Natural killer cell (primary cell): ENCODE measurements at regions not wholly inside any gene's neighbourhood (a gene's known extent, or its start where the extent isn't known, plus 50 kb on each side); places are given as distances from the start of the nearest gene placed in this dataset.

ENCODE experiments used
- ATAC-seq, 3 donors: fragments of 150-1000 bp in 2 of 3; fragments of 200-7000 bp in 1 of 3; cut with Tn5 transposase; 1 replicate in 1 of 3; 2 replicates in 2 of 3; pipeline ENCODE4 v1.10.0; 2021; ENCODE audit warnings: mild to moderate bottlenecking in 2 of 3, moderate library complexity in 2 of 3
- DNase-seq, 2 donors: peaks; one replicate each; pipeline versions ENCODE4 v3.0.0 to v3.0.0-alpha.2; 2013 to 2021; ENCODE audit warnings: mixed read lengths in 1 of 2
- H3K27ac ChIP-seq: one replicate; pipeline ENCODE4 v1.5.1; 2013; ENCODE audit warnings: mild to moderate bottlenecking, low read length
- H3K27me3 ChIP-seq: one replicate; pipeline ENCODE4 v1.6.1; 2013; ENCODE audit warnings: low read length; ENCODE audit not compliant: control insufficient read depth, insufficient read depth
- H3K36me3 ChIP-seq: one replicate; pipeline ENCODE4 v1.6.1; 2013; ENCODE audit warnings: low read length; ENCODE audit not compliant: control insufficient read depth, insufficient read depth
- H3K4me1 ChIP-seq: one replicate; pipeline ENCODE4 v1.6.1; 2013; ENCODE audit warnings: low read length; ENCODE audit not compliant: control insufficient read depth, insufficient read depth
- H3K4me3 ChIP-seq: one replicate; pipeline ENCODE4 v1.5.1; 2013; ENCODE audit warnings: low read length
- H3K9me3 ChIP-seq: one replicate; pipeline ENCODE4 v1.6.1; 2013; ENCODE audit warnings: low read length; ENCODE audit not compliant: control insufficient read depth, insufficient read depth
- H3K27ac Mint-ChIP-seq, 2 donors: one replicate each; pipeline ENCODE4 v1.8.0; 2022; ENCODE audit warnings: mild to moderate bottlenecking in 2 of 2, mixed read lengths in 2 of 2, moderate library complexity in 1 of 2
- H3K27me3 Mint-ChIP-seq, 2 donors: one replicate each; pipeline ENCODE4 v1.8.0; 2022; ENCODE audit warnings: low read depth in 2 of 2, mixed read lengths in 2 of 2
- H3K36me3 Mint-ChIP-seq: one replicate; pipeline ENCODE4 v1.8.0; 2022; ENCODE audit warnings: mixed read lengths
- H3K4me1 Mint-ChIP-seq, 2 donors: one replicate each; pipeline ENCODE4 v1.8.0; 2022; ENCODE audit warnings: mixed read lengths in 2 of 2
- H3K4me3 Mint-ChIP-seq: one replicate; pipeline ENCODE4 v1.8.0; 2022; ENCODE audit warnings: mild to moderate bottlenecking, moderate library complexity, mixed read lengths
- H3K9me3 Mint-ChIP-seq, 2 donors: one replicate each; pipeline ENCODE4 v1.8.0; 2022; ENCODE audit warnings: mixed read lengths in 2 of 2
- CTCF ChIP-seq: fragments of 200-600 bp; IDR thresholded peaks from one replicate; pipeline ENCODE4 v1.8.0; 2022; ENCODE audit warnings: antibody characterized with exemption
- WGBS: methylation state at CpG from one replicate; pipeline ENCODE4 v1.1.7; 2013; ENCODE audit warnings: missing lambda C conversion rate; ENCODE audit not compliant: insufficient coverage; 5-methylcytosine and 5-hydroxymethylcytosine counted together
- intact Hi-C: fragments of 100-400 bp; cut with micrococcal nuclease; formaldehyde crosslinking; loops from one replicate; pipeline ENCODE4 v1.14.2; 2022

GRCh38 chr15:47924381-47924780 is 196.4 kb upstream of the SLC24A5 start:
- H3K36me3 ChIP-seq: no peaks in the 10 kb centered on the region
- H3K27me3 ChIP-seq: no peaks in the 10 kb centered on the region
- no peak for ATAC-seq
- no peaks in the 10 kb centered on the region for H3K4me1 ChIP-seq
- Mint-ChIP-seq H3K4me1 (no peaks in the 10 kb centered on the region), H3K9me3 (peaks cover 0 to 2% of the 10 kb centered on the region in 2 donors), H3K27me3 (peaks cover 0 to 2% of the 10 kb centered on the region in 2 donors), H3K4me3 (no peak overlapping the region), H3K36me3 (no peaks in the 10 kb centered on the region), H3K27ac (no peak overlapping the region)
- 96% methylated on average over 4 of the region's 4 CpGs for WGBS
- intact Hi-C loops: no loop called here
- no peak for TF ChIP-seq CTCF
- no peaks in the 10 kb centered on the region for H3K9me3 ChIP-seq
- DNase-seq: no peak
- no peak overlapping the region for H3K27ac ChIP-seq
- no peak overlapping the region for H3K4me3 ChIP-seq

DNA sequence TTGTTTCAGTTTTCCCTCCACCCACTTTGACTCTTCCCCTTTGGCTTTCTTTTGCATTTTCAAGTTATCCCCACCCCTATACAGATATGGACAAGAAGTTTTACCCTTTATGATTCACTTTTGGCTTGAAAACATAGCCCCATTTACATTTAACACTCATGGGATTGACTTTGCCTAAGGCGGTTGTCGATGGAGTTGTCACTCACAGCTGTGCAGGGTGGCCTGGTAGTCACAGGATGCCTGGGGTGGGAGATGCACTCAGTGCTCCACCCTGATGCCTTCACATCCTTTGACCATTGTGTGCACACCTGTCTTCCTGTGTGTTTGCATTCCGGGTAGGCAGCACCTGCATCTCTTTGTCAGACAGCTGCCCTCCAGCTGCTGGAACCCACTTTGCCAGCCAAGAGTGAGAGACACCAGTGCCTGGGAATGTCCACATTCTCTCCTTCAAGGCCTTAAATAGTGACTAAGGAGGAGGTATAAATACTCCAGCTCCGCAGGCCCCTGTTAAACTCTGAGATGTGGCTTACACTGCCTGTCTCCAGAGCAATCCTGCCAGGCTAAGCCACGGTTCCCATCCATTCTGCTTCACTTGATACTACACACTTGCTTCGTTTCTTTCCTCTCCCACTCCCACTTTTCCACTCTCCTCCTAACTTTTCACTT is 191.5 kb upstream of the SLC24A5 start:
- H3K4me3 ChIP-seq: no peak overlapping the region
- Mint-ChIP-seq H3K27me3 (peaks cover 0 to 2% of the 10 kb centered on the region in 2 donors), H3K9me3 (peaks cover 2% of the 10 kb centered on the region in 2 donors), H3K4me1 (no peaks in the 10 kb centered on the region), H3K36me3 (no peaks in the 10 kb centered on the region), H3K27ac (no peak overlapping the region), H3K4me3 (no peak overlapping the region)
- no peak overlapping the region for H3K27ac ChIP-seq
- no peaks in the 10 kb centered on the region for H3K27me3 ChIP-seq
- WGBS: 87% methylated on average over 6 of the region's 6 CpGs
- no peaks in the 10 kb centered on the region for H3K36me3 ChIP-seq
- TF ChIP-seq CTCF: no peak
- ATAC-seq (no peak), DNase-seq (no peak)
- H3K9me3 ChIP-seq: no peaks in the 10 kb centered on the region
- intact Hi-C loops: no loop called here
- no peaks in the 10 kb centered on the region for H3K4me1 ChIP-seq

DNA sequence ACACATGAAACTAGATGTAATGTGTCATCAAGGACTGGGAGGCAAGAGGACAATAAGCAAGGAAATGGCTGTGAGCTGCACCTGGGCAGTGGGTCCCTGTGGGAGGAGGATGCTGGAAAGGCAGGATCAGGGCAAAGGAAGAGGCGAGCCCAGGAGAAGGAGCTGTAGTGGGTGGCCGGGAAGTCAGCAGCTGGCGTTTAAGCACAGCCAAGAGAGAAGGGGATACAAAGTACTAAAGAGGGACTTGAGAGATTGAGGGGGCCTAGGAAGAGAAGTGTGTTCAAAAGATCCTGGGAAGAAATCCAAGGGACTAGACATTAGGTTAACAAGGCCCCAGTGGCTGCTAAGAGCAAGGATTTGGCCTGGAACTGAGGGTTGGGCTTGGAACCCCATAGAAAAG is 188.5 kb upstream of the SLC24A5 start:
- Histone ChIP-seq H3K36me3 (no peaks in the 10 kb centered on the region), H3K27ac (no peak overlapping the region), H3K27me3 (no peaks in the 10 kb centered on the region), H3K4me3 (no peak overlapping the region), H3K4me1 (no peaks in the 10 kb centered on the region), H3K9me3 (no peaks in the 10 kb centered on the region)
- Mint-ChIP-seq H3K4me1 (no peaks in the 10 kb centered on the region), H3K27ac (no peak overlapping the region), H3K9me3 (peaks cover 0 to 2% of the 10 kb centered on the region in 2 donors), H3K27me3 (no peaks in the 10 kb centered on the region), H3K4me3 (no peak overlapping the region), H3K36me3 (no peaks in the 10 kb centered on the region)
- 95% methylated on average over 3 of the region's 3 CpGs for WGBS
- ATAC-seq (no peak), DNase-seq (no peak)
- intact Hi-C loops: no loop called here
- no peak for TF ChIP-seq CTCF
